BJ (cell line): ENCODE measurements at regions not wholly inside any gene's neighbourhood (a gene's known extent, or its start where the extent isn't known, plus 50 kb on each side); places are given as distances from the start of the nearest gene placed in this dataset.
"Not testable (repeated sequence)": the region's sequence is repeated elsewhere in the genome, so short reads cannot be mapped to it uniquely, and the experiment has no call there.

Experiments used
- CTCF ChIA-PET: fragments of 350-600 bp; formaldehyde crosslinking; extraction: SDS; loops from one replicate; lab custom pipeline; 2021; ENCODE audit warnings: antibody characterized with exemption, inconsistent platforms; lab: Yijun Ruan, JAX
- POLR2A ChIA-PET: fragments of 300-600 bp; sonication (Branson Sonifier 250); formaldehyde crosslinking; extraction: SDS; loops from one replicate; lab custom pipeline; 2021; ENCODE audit warnings: antibody characterized with exemption; lab: Charles Lee
- DNase-seq: peaks from one replicate; pipeline ENCODE4 v3.0.0-alpha.2; 2011; ENCODE audit warnings: low read depth
- H3K27me3 ChIP-seq: 2 replicates; pipeline ENCODE4 v1.6.0; 2011; ENCODE audit warnings: low read length; ENCODE audit not compliant: control insufficient read depth, insufficient read depth
- H3K36me3 ChIP-seq: 2 replicates; pipeline ENCODE4 v1.5.1; 2011; ENCODE audit warnings: low read length; ENCODE audit not compliant: control insufficient read depth, insufficient read depth
- H3K4me3 ChIP-seq: 2 replicates; pipeline ENCODE4 v1.5.1; 2011; ENCODE audit warnings: low read depth, mild to moderate bottlenecking, control low read depth, low read length
- CTCF ChIP-seq: IDR thresholded peaks from 2 replicates; pipeline ENCODE4 v1.5.1; 2011; ENCODE audit warnings: low read depth, mild to moderate bottlenecking, control low read depth, inconsistent platforms, low read length, moderate library complexity; ENCODE audit not compliant: insufficient read depth

GRCh38 chr4:179151770-179152169, 1709.5 kb upstream of the AGA start:
- no peak for TF ChIP-seq CTCF
- POLR2A ChIA-PET: no interaction called here
- CTCF ChIA-PET: no interaction called here
- Histone ChIP-seq H3K27me3 (no peaks in the 10 kb centered on the region), H3K4me3 (no peak overlapping the region), H3K36me3 (no peaks in the 10 kb centered on the region)
- DNase-seq: no peak

GRCh38 chr4:179163147-179163546, 1720.9 kb upstream of the AGA start:
- ChIA-PET CTCF (no interaction called here), POLR2A (no interaction called here)
- TF ChIP-seq CTCF: no peak
- Histone ChIP-seq H3K4me3 (no peak overlapping the region), H3K27me3 (no peaks in the 10 kb centered on the region), H3K36me3 (no peaks in the 10 kb centered on the region)
- no peak for DNase-seq

- CTCF ChIA-PET: no interaction called here
- Histone ChIP-seq H3K27me3 (no peaks in the 10 kb centered on the region), H3K36me3 (no peaks in the 10 kb centered on the region), H3K4me3 (no peak overlapping the region)
- no peak for TF ChIP-seq CTCF
- POLR2A ChIA-PET: no interaction called here
- no peak for DNase-seq
Observed at GRCh38 chr4:179164267-179164999, 1722.2 kb upstream of the AGA start.

- POLR2A ChIA-PET: no interaction called here
- no peak overlapping the region for H3K4me3 ChIP-seq
- H3K27me3 ChIP-seq: no peaks in the 10 kb centered on the region
- no peak for DNase-seq
- H3K36me3 ChIP-seq: no peaks in the 10 kb centered on the region
- TF ChIP-seq CTCF: no peak
- CTCF ChIA-PET: no interaction called here
Observed at GRCh38 chr4:179165000-179165738, 1722.9 kb upstream of the AGA start.

GRCh38 chr4:179165862-179166261, 1723.6 kb upstream of the AGA start:
- Histone ChIP-seq H3K36me3 (no peaks in the 10 kb centered on the region), H3K27me3 (no peaks in the 10 kb centered on the region), H3K4me3 (no peak overlapping the region)
- no peak for TF ChIP-seq CTCF
- ChIA-PET POLR2A (no interaction called here), CTCF (no interaction called here)
- DNase-seq: no peak

- H3K27me3 ChIP-seq, H3K4me3 ChIP-seq, DNase-seq, POLR2A ChIA-PET, H3K36me3 ChIP-seq, CTCF ChIA-PET: not testable (repeated sequence)
Observed at GRCh38 chr4:179170308-179170707, 1728.1 kb upstream of the AGA start.
